HuH-7 (cell line): ENCODE measurements at regions not wholly inside any gene's neighbourhood (a gene's known extent, or its start where the extent isn't known, plus 50 kb on each side); places are given as distances from the start of the nearest gene placed in this dataset.

Experiments used
- DNase-seq: peaks from one replicate; pipeline ENCODE4 v3.0.0; 2011; ENCODE audit warnings: low spot score

DNA sequence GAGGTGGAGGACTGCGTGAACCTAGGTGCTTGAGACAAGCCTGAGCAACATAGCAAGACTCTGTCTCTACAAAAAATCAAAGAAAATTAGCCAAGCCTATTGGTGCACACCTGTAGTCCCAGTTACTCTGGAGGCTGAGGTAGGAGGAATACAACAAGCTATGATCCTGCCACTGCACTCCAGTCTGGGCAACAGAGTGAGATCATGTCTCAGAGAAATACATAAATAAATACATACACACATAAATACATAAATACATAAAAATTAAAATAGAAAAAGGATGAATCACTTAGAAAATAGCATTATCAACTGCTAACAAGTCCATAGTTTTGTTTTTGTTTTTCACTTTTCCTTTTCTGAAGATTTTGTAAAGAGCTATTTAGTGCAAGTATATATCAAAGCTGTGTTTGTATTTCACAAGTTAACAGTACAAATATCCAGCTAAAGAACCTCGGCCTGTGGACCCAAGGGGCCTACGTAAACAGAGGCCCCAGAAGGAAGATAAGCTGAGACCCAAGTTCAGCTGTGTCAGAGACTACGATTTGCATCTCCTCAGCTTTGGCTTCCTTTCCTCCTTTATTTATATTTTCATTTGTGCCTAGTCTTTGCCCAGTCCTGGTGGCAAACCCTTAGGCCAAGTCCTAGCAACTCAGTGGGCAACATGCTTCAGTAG lies 67.1 kb upstream of the ROBO2 start:
- no peak for DNase-seq

DNA sequence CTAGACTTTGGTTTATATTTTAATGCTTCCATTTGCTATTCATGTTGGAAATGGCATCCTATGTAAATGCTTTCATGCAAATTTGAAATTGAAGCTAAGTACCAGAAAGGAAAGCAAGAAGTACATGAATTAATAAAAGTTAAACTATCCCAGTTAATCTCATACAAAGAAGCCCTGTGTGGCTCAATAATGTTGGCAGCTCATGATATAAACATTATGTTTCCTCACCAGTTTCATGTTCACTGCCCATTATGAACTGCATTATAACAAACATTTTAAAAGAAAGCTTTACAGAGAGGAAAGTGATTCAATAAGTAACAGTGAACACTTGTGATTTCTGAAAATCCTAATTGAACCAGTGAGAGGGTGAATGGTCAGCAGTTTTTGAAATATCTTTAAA lies 62.9 kb upstream of the ROBO2 start:
- DNase-seq, result no peak

DNA sequence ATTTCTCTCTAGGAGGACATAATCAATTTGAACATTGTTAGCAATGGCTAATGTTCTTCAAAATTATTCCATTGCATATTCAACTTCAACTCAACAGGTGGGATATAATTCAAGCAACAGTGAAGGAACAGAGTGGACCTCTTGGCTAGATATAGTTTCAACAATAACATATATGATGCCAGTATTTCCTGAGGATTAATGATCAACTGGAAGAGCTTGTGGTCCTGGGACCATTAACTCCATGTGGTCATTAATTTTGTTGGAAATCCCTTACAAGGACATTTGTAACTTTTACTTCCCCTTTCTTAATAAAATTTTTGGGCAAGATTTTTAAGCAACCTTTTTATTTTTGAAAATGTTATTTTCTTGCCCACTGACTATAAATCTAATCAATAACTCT lies 54.3 kb upstream of the ROBO2 start:
- no peak for DNase-seq

DNA sequence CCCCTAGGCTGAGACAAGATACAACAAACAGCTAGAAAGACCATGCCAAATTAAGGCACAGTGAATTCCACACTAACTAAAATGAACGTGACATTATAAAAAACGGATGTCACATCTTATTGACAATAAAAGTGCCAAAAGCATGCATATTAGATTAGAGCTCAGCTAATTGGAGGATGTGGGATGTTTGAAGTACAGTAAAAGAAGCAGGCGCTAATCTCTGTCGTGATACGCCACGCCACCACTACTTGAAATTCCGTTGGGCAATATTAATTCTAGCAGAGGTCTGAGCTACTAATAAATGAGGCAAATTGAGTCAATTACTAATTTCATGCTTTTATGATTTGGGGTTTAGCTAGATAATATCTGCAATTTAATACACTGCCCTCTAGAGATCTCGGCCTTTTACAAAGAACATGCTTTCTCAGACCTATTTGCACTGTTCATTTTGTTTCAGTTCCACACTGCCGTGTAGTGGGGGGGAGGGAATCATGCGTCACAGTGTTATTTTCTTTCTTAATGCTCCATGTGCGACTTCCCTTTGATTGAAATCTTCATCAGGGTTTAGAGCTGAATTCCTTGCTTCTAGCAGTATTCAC lies 52.9 kb upstream of the ROBO2 start:
- DNase-seq, result no peak
